ENCODE measurements at regions not wholly inside any gene's neighbourhood (a gene's known extent, or its start where the extent isn't known, plus 50 kb on each side); places are given as distances from the start of the nearest gene placed in this dataset.

DNA sequence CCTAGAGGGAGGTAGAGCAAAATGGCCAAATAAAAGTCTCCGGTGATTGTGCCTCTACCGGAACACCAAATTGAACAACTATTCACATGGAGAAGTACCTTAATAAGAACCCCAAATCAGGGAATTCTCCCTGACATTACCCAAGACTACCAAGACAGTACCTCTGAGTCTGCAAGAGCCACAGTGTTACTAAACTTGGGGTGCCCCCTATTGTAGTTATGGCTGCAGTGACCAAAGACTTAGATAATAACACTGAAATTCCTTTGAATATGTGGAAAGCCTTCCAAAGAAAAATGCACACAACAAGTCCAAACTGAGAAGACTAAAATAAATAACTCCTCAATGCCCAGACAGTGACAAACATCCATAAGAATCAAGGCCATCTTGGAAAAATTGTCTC, 682.9 kb upstream of the LRRTM1 start (continued):
- no peak for TF ChIP-seq PCBP2 (IDR thresholded peaks at IDR 0.05; ENCODE audit: low read depth, low read length, poor library complexity, severe bottlenecking)

- no TSS peak for BruUV-seq (replicated peaks)
- CTCF ChIA-PET (ENCODE audit: low intra/inter-chr PET ratio), result interaction anchor here (0.7 kb wide), 1 partner anchor 452 kb away, joined by 3 read pairs; no protein-coding TSS in a partner anchor
- DNase-seq (ENCODE audit: extremely low read depth in 1 of 4, low spot score in 3 of 4), result no peak
- Histone ChIP-seq H3K4me1 (replicated peaks in 1 of 2; ENCODE audit: control insufficient read depth in 2 of 2, insufficient read depth in 2 of 2, low read length in 2 of 2) (no peaks in the 10 kb centered on the region), H3K4me3 (no peak overlapping the region), H3K36me3 (ENCODE audit: control insufficient read depth, insufficient read depth, low read length) (no peaks in the 10 kb centered on the region), H3K27me3 (ENCODE audit: control insufficient read depth in 2 of 2, insufficient read depth in 2 of 2, low read length in 2 of 2) (no peaks in the 10 kb centered on the region), H2AFZ (ENCODE audit: low read depth, low read length) (no peak overlapping the region), H3K4me2 (ENCODE audit: insufficient read depth, low read length) (no peak overlapping the region), H4K20me1 (replicated peaks; ENCODE audit: control insufficient read depth, insufficient read depth, low read length) (no peaks in the 10 kb centered on the region), H3K9me1 (ENCODE audit: control insufficient read depth, insufficient read depth, low read length) (no peaks in the 10 kb centered on the region), H3K27ac (ENCODE audit: extremely low read depth, low read depth, low read length) (no peak overlapping the region), H3K9me3 (replicated peaks; ENCODE audit: control insufficient read depth, insufficient read depth, low read depth, low read length) (no peaks in the 10 kb centered on the region), H3K79me2 (ENCODE audit: control insufficient read depth, insufficient read depth, low read length) (no peaks in the 10 kb centered on the region), H3K9ac (ENCODE audit: insufficient read depth in 1 of 2, low read depth in 2 of 2, low read length in 2 of 2) (no peak overlapping the region)
- FAIRE-seq, result no peak
- POLR2A ChIA-PET, result no interaction called here
- no peak for ATAC-seq
- intact Hi-C loops (cut with micrococcal nuclease) (no loop called here), in situ Hi-C loops (cut with MboI) (no loop called here)
- TF ChIP-seq ZNF140 (CRISPR knock-in tag; IDR thresholded peaks at IDR 0.05), result no peak
- TF ChIP-seq GABPB1 (CRISPR knock-in tag; IDR thresholded peaks at IDR 0.05), result no peak
Measured at GRCh38 chr2:80969900-80970299, 665.3 kb upstream of the LRRTM1 start.

GRCh38 chr2:80968450-80968849, 663.9 kb upstream of the LRRTM1 start:
- H3K9ac ChIP-seq (ENCODE audit: insufficient read depth in 1 of 2, low read depth in 2 of 2, low read length in 2 of 2), result no peak overlapping the region
- CTCF ChIA-PET (ENCODE audit: low intra/inter-chr PET ratio), result no interaction called here
- no peak overlapping the region for H3K27ac ChIP-seq (ENCODE audit: extremely low read depth, low read depth, low read length)
- 0% methylated on average over 3 of the region's 3 CpGs for WGBS (ENCODE audit: insufficient coverage, low coverage, missing lambda C conversion rate)
- no TSS peak for BruUV-seq (replicated peaks)
- intact Hi-C loops (cut with micrococcal nuclease), result no loop called here
- ATAC-seq (no peak), DNase-seq (ENCODE audit: extremely low read depth in 1 of 4, low spot score in 3 of 4) (no peak), FAIRE-seq (no peak)
- no peak overlapping the region for H3K4me3 ChIP-seq
- H3K4me1 ChIP-seq (replicated peaks in 1 of 2; ENCODE audit: control insufficient read depth in 2 of 2, insufficient read depth in 2 of 2, low read length in 2 of 2), result no peaks in the 10 kb centered on the region
- H3K79me2 ChIP-seq (ENCODE audit: control insufficient read depth, insufficient read depth, low read length), result no peaks in the 10 kb centered on the region
- no peaks in the 10 kb centered on the region for H3K9me1 ChIP-seq (ENCODE audit: control insufficient read depth, insufficient read depth, low read length)
- no peaks in the 10 kb centered on the region for H3K27me3 ChIP-seq (ENCODE audit: control insufficient read depth in 2 of 2, insufficient read depth in 2 of 2, low read length in 2 of 2)
- no peak overlapping the region for H3K4me2 ChIP-seq (ENCODE audit: insufficient read depth, low read length)
- POLR2A ChIA-PET, result no interaction called here
- H4K20me1 ChIP-seq (replicated peaks; ENCODE audit: control insufficient read depth, insufficient read depth, low read length), result no peaks in the 10 kb centered on the region
- H3K9me3 ChIP-seq (replicated peaks; ENCODE audit: control insufficient read depth, insufficient read depth, low read depth, low read length), result no peaks in the 10 kb centered on the region; the same call in 1 of the 2 replicates
- no peaks in the 10 kb centered on the region for H3K36me3 ChIP-seq (ENCODE audit: control insufficient read depth, insufficient read depth, low read length)
- in situ Hi-C loops (cut with MboI), result no loop called here
- no peak overlapping the region for H2AFZ ChIP-seq (ENCODE audit: low read depth, low read length)
- no peak for TF ChIP-seq SNIP1 (IDR thresholded peaks at IDR 0.05; ENCODE audit: low read depth)
- no peak for TF ChIP-seq SMARCA5 (IDR thresholded peaks at IDR 0.05)
- no peak for TF ChIP-seq DNMT1 (IDR thresholded peaks at IDR 0.05)
- TF ChIP-seq ZBTB2 (IDR thresholded peaks at IDR 0.05), result no peak
- no peak for TF ChIP-seq ARHGAP35 (IDR thresholded peaks at IDR 0.05; ENCODE audit: partially characterized antibody)
- no peak for TF ChIP-seq CC2D1A (IDR thresholded peaks at IDR 0.05)
- TF ChIP-seq PHB2 (IDR thresholded peaks at IDR 0.05; ENCODE audit: low read depth), result no peak
- TF ChIP-seq NFIX (CRISPR knock-in tag; IDR thresholded peaks at IDR 0.05; ENCODE audit: low read depth), result no peak
